Adrenal gland (tissue), 5 donors: ENCODE measurements at regions not wholly inside any gene's neighbourhood (a gene's known extent, or its start where the extent isn't known, plus 50 kb on each side); places are given as distances from the start of the nearest gene placed in this dataset.

Experiments used
- CTCF ChIP-seq, 6 experiments: fragments of 450-650 bp in 4 of 6; fragments of 200-600 bp in 2 of 6; sonication (generic) in 1 of 6; IDR thresholded peaks; 1 replicate in 5 of 6; 2 replicates in 1 of 6; pipeline versions ENCODE4 v1.5.1 to v1.8.0; 2016 to 2021; ENCODE audit warnings: antibody characterized with exemption in 6 of 6, mild to moderate bottlenecking in 2 of 6, moderate library complexity in 1 of 6
- POLR2A ChIP-seq, 2 donors: fragments of 450-650 bp; IDR thresholded peaks; one replicate each; pipeline ENCODE4 v1.6.1; 2017; ENCODE audit warnings: antibody characterized with exemption in 2 of 2, mild to moderate bottlenecking in 2 of 2, moderate library complexity in 1 of 2
- donor health status: DM: no; HTN: no; CAD: no.

GRCh38 chr2:144240656-144241339 lies 279.1 kb downstream of the ZEB2 start:
- TF ChIP-seq CTCF (IDR thresholded peaks at IDR 0.05), result no peak
- no peak for TF ChIP-seq POLR2A (IDR thresholded peaks at IDR 0.05)
